ENCODE measurements at regions not wholly inside any gene's neighbourhood (a gene's known extent, or its start where the extent isn't known, plus 50 kb on each side); places are given as distances from the start of the nearest gene placed in this dataset.

DNA sequence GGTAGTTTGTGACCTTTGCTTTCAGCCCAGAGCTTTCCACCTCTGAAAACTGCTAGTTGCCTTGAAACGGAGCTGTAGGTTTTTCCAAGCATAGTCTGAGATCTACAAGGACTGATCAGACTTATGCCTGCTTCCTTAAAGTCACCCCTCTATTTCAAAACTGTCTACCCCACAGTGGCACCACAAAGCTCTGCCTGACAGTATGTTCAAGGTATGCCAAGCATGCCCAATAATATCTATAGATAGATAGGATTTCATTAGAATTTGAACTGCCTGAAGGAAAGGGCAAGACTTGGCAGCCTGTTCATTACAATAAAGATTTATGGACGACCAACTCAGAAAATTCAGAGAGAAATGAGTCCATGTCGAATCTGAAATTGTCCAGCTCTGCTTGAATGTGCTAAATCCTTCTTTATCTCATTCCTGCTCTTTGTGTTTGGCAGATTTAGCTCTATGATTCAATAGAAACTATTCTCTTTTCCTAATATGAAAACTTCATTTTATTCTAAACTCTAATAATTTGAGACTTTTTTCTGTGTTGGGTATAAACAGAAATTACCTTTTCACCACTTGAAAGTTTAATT, 227.6 kb upstream of the TBC1D5 start:
- Mint-ChIP-seq H3K4me3 (no peak overlapping the region), H3K36me3 (ENCODE audit: insufficient read depth in 1 of 3, low read depth in 3 of 3) (no peaks in the 10 kb centered on the region), H3K27me3 (ENCODE audit: low read depth) (no peaks in the 10 kb centered on the region), H3K27ac (no peak overlapping the region), H3K9me3 (no peaks in the 10 kb centered on the region), H3K4me1 (peaks cover 23 to 24% of the 10 kb centered on the region in 2 experiments)
- Histone ChIP-seq H2BK120ac (ENCODE audit: low read depth, low read length, poor library complexity, severe bottlenecking) (no peak overlapping the region), H3K9me3 (ENCODE audit: control insufficient read depth, low read depth, low read length) (no peaks in the 10 kb centered on the region), H3K23ac (ENCODE audit: insufficient read length, low read depth, low read length) (no peak overlapping the region), H3K56ac (ENCODE audit: insufficient read length, low read depth, low read length) (no peak overlapping the region), H3K18ac (ENCODE audit: insufficient read length, low read depth, low read length) (no peak overlapping the region), H2BK5ac (ENCODE audit: insufficient read length, low read length) (no peak overlapping the region), H3K23me2 (ENCODE audit: insufficient read length, low read depth, low read length, poor library complexity, severe bottlenecking) (no peaks in the 10 kb centered on the region), H4K91ac (ENCODE audit: insufficient read length, low read depth, low read length) (no peak overlapping the region), H3K9ac (ENCODE audit: extremely low read depth, insufficient read length, low read length) (no peak overlapping the region), H3K79me2 (ENCODE audit: insufficient read depth, low read length) (no peaks in the 10 kb centered on the region), H4K8ac (replicated peaks; ENCODE audit: insufficient read length, low read depth, low read length) (no peak overlapping the region), H4K5ac (ENCODE audit: insufficient read length, low read depth, low read length) (no peak overlapping the region), H3K27ac (ENCODE audit: insufficient read length, low read depth, low read length) (no peak overlapping the region), H2BK15ac (ENCODE audit: low read depth, low read length) (no peak overlapping the region), H3K4ac (ENCODE audit: low read depth, low read length) (no peak overlapping the region), H4K20me1 (ENCODE audit: control insufficient read depth, insufficient read depth, insufficient read length) (no peaks in the 10 kb centered on the region), H3K79me1 (ENCODE audit: insufficient read depth, low read depth, low read length, poor library complexity, severe bottlenecking) (peaks cover 2% of the 10 kb centered on the region), H3K14ac (ENCODE audit: insufficient read depth, low read length) (no peak overlapping the region), H3T11ph (ENCODE audit: low read length) (no peak overlapping the region), H3K4me1 (ENCODE audit: insufficient read depth, low read length) (peaks cover 3% of the 10 kb centered on the region; the same call in 1 of the 2 replicates), H2AFZ (ENCODE audit: low read length) (no peak overlapping the region), H2BK12ac (ENCODE audit: insufficient read length, low read depth, low read length) (no peak overlapping the region), H3K27me3 (ENCODE audit: insufficient read depth, low read length) (no peaks in the 10 kb centered on the region), H2BK20ac (ENCODE audit: low read depth, low read length, poor library complexity, severe bottlenecking) (no peak overlapping the region), H2AK5ac (ENCODE audit: insufficient read length, low read length) (no peak overlapping the region), H3K4me2 (ENCODE audit: insufficient read depth, insufficient read length, low read length) (no peak overlapping the region)
- WGBS (ENCODE audit: extremely low coverage, insufficient read length, low lambda C conversion rate): no CpG with 5 or more reads among the region's 3 CpGs
- no peak for TF ChIP-seq CTCF (conservative IDR thresholded peaks at IDR 0.05)
- DNase-seq: no peak
